ENCODE measurements at regions not wholly inside any gene's neighbourhood (a gene's known extent, or its start where the extent isn't known, plus 50 kb on each side); places are given as distances from the start of the nearest gene placed in this dataset.

GRCh38 chr4:154683956-154684681 lies 59.7 kb upstream of the LRAT start:
- TF ChIP-seq, protein P1, sequence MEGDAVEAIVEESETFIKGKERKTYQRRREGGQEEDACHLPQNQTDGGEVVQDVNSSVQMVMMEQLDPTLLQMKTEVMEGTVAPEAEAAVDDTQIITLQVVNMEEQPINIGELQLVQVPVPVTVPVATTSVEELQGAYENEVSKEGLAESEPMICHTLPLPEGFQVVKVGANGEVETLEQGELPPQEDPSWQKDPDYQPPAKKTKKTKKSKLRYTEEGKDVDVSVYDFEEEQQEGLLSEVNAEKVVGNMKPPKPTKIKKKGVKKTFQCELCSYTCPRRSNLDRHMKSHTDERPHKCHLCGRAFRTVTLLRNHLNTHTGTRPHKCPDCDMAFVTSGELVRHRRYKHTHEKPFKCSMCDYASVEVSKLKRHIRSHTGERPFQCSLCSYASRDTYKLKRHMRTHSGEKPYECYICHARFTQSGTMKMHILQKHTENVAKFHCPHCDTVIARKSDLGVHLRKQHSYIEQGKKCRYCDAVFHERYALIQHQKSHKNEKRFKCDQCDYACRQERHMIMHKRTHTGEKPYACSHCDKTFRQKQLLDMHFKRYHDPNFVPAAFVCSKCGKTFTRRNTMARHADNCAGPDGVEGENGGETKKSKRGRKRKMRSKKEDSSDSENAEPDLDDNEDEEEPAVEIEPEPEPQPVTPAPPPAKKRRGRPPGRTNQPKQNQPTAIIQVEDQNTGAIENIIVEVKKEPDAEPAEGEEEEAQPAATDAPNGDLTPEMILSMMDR (IDR thresholded peaks at IDR 0.05), result no peak
- no peak for TF ChIP-seq POLR2AphosphoS5 (IDR thresholded peaks at IDR 0.05; ENCODE audit: low read depth, low read length)
